Smooth muscle cell (in vitro differentiated cells): ENCODE measurements at regions not wholly inside any gene's neighbourhood (a gene's known extent, or its start where the extent isn't known, plus 50 kb on each side); places are given as distances from the start of the nearest gene placed in this dataset.

Experiments
- DNase-seq: peaks from one replicate; lab custom pipeline; 2025; ENCODE audit not compliant: unreplicated experiment; lab: John Stamatoyannopoulos, UW
- H2AFZ ChIP-seq: fragments of 200-600 bp; sonication (generic); 2 replicates; pipeline ENCODE4 v1.6.0; 2016; ENCODE audit warnings: antibody characterized with exemption, low read depth, mild to moderate bottlenecking
- H3F3A ChIP-seq: fragments of 200-600 bp; sonication (generic); 2 replicates; pipeline ENCODE4 v1.6.0; 2017; ENCODE audit warnings: antibody characterized with exemption, low read depth
- H3K27ac ChIP-seq: fragments of 200-600 bp; sonication (generic); 2 replicates; pipeline ENCODE4 v1.5.1; 2016; ENCODE audit warnings: low read depth, mild to moderate bottlenecking
- H3K27me3 ChIP-seq: fragments of 200-600 bp; sonication (generic); 2 replicates; pipeline ENCODE4 v1.6.1; 2016; ENCODE audit warnings: low read depth, mild to moderate bottlenecking
- H3K36me3 ChIP-seq: fragments of 200-600 bp; sonication (generic); 2 replicates; pipeline ENCODE4 v1.5.1; 2016; ENCODE audit warnings: low read depth
- H3K4me1 ChIP-seq: fragments of 200-600 bp; sonication (generic); 2 replicates; pipeline ENCODE4 v1.5.1; 2016; ENCODE audit warnings: low read depth
- H3K4me2 ChIP-seq: fragments of 200-600 bp; sonication (generic); 2 replicates; pipeline ENCODE4 v1.6.0; 2016; ENCODE audit warnings: mild to moderate bottlenecking
- H3K4me3 ChIP-seq: fragments of 200-600 bp; sonication (generic); 2 replicates; pipeline ENCODE4 v1.5.1; 2016; ENCODE audit warnings: mild to moderate bottlenecking
- H3K79me2 ChIP-seq: fragments of 200-600 bp; sonication (generic); 2 replicates; pipeline ENCODE4 v1.6.0; 2016; ENCODE audit warnings: low read depth, mild to moderate bottlenecking
- H3K9ac ChIP-seq: fragments of 200-600 bp; sonication (generic); 2 replicates; pipeline ENCODE4 v1.6.0; 2016; ENCODE audit warnings: low read depth
- H3K9me3 ChIP-seq: fragments of 200-600 bp; sonication (generic); replicated peaks from 2 replicates; pipeline ENCODE4 v1.5.1; 2016; ENCODE audit warnings: low read depth
- H4K20me1 ChIP-seq: fragments of 200-600 bp; sonication (generic); 2 replicates; pipeline ENCODE4 v1.6.0; 2016; ENCODE audit warnings: low read depth
- WGBS: methylation state at CpG from one replicate; pipeline ENCODE4 v1.1.7; 2016; ENCODE audit warnings: low lambda C conversion rate; 5-methylcytosine and 5-hydroxymethylcytosine counted together
- TF ChIP-seq, protein P1 (sequence below): fragments of 200-600 bp; sonication (generic); IDR thresholded peaks from 2 replicates; pipeline ENCODE4 v1.5.1; 2017; ENCODE audit warnings: borderline replicate concordance, mild to moderate bottlenecking, antibody characterized with exemption; ENCODE audit not compliant: insufficient read depth, poor library complexity, severe bottlenecking

DNA sequence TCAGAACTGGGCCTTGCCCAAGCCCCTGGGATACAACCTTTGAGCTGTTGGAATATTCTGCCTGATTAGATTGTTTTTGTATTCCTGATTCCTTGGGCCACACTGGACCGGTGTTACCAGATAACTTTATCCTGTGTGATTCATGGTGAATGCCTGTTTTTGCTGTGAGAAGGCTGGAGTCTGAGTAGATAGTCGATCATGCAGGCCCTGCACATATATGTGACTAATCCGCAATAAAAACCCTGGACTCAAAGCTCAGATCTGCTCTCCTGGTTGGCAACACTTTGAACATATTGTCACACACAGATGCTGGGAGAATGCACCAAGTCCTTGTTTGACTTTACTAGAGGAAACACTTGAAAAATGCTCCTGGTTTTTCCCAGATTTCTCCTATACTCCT, 183.9 kb upstream of the MBL2 start:
- Histone ChIP-seq H3F3A (peaks cover 18% of the 10 kb centered on the region), H2AFZ (peak overlapping the region; percentile 17), H3K27me3 (no peaks in the 10 kb centered on the region), H3K9me3 (no peaks in the 10 kb centered on the region), H3K9ac (peak overlapping the region; percentile 44), H3K4me1 (peaks cover 5% of the 10 kb centered on the region), H3K4me2 (peak overlapping the region; percentile 79), H3K27ac (peak overlapping the region; percentile 89), H3K36me3 (no peaks in the 10 kb centered on the region), H3K79me2 (no peaks in the 10 kb centered on the region), H4K20me1 (no peaks in the 10 kb centered on the region), H3K4me3 (no peak overlapping the region)
- whole genome bisulfite sequencing, result 21% methylated on average over 3 of the region's 3 CpGs
- TF ChIP-seq, protein P1, sequence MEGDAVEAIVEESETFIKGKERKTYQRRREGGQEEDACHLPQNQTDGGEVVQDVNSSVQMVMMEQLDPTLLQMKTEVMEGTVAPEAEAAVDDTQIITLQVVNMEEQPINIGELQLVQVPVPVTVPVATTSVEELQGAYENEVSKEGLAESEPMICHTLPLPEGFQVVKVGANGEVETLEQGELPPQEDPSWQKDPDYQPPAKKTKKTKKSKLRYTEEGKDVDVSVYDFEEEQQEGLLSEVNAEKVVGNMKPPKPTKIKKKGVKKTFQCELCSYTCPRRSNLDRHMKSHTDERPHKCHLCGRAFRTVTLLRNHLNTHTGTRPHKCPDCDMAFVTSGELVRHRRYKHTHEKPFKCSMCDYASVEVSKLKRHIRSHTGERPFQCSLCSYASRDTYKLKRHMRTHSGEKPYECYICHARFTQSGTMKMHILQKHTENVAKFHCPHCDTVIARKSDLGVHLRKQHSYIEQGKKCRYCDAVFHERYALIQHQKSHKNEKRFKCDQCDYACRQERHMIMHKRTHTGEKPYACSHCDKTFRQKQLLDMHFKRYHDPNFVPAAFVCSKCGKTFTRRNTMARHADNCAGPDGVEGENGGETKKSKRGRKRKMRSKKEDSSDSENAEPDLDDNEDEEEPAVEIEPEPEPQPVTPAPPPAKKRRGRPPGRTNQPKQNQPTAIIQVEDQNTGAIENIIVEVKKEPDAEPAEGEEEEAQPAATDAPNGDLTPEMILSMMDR, result no peak
- no peak for DNase-seq

GRCh38 chr10:52955337-52955736, 182.8 kb upstream of the MBL2 start:
- Histone ChIP-seq H3K9ac (no peak overlapping the region), H3K27ac (peak overlapping the region; percentile 89), H3K79me2 (no peaks in the 10 kb centered on the region), H2AFZ (no peak overlapping the region), H3K36me3 (no peaks in the 10 kb centered on the region), H3F3A (peaks cover 18% of the 10 kb centered on the region), H3K4me2 (no peak overlapping the region), H3K27me3 (no peaks in the 10 kb centered on the region), H4K20me1 (no peaks in the 10 kb centered on the region), H3K4me1 (peaks cover 5% of the 10 kb centered on the region), H3K4me3 (no peak overlapping the region), H3K9me3 (no peaks in the 10 kb centered on the region)
- 87% methylated on average over 21 of the region's 21 CpGs for WGBS
- TF ChIP-seq, protein P1, result no peak
- no peak for DNase-seq

- DNase-seq, result no peak
- H3K9me3 ChIP-seq, result no peaks in the 10 kb centered on the region
- no peaks in the 10 kb centered on the region for H4K20me1 ChIP-seq
- 89% methylated on average over 5 of the region's 5 CpGs for WGBS
- TF ChIP-seq, protein P1, result no peak
- H3K4me2 ChIP-seq, result no peak overlapping the region
- H3K27me3 ChIP-seq, result no peaks in the 10 kb centered on the region
- peaks cover 18% of the 10 kb centered on the region for H3F3A ChIP-seq
- no peak overlapping the region for H3K27ac ChIP-seq
- H3K4me1 ChIP-seq, result peaks cover 5% of the 10 kb centered on the region
- no peak overlapping the region for H3K9ac ChIP-seq
- no peak overlapping the region for H2AFZ ChIP-seq
- no peaks in the 10 kb centered on the region for H3K36me3 ChIP-seq
- no peak overlapping the region for H3K4me3 ChIP-seq
- no peaks in the 10 kb centered on the region for H3K79me2 ChIP-seq
Measured at GRCh38 chr10:52954407-52954806, 181.8 kb upstream of the MBL2 start.

DNA sequence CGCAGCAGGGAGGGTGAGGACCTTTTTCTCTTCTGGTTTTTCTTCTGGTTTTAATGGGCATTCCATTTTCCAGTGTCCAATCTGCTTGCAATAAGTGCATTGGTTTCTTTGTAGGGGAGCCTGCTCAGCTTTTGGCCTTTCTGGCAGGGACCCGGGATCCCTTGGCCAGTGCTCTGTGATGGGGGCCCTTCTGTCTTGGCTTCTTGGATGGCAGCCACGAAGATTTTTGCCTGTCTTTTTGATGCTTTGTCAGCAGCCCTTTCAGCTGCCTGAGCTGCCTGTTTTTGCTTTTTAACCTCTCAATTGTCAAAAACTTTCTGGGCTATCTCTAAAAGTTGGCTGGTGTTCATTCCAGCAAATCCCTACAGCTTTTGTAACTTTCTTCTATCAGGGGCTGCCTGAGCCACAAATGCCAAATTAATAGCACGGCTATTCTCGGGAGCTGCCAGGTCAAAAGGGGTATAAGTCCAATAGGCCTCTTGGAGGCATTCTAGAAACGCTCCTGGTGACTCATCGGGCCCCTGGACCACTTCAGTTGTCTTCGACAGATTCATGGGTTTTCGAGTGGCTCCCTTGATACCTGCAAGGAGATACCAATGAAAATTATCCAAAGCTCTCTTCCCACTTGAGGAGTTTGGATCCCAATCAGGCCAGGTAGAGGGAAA, 179.9 kb upstream of the MBL2 start:
- H3F3A ChIP-seq, result peaks cover 16% of the 10 kb centered on the region
- DNase-seq, result no peak
- peak overlapping the region; percentile 44 for H3K4me2 ChIP-seq
- H2AFZ ChIP-seq, result peak overlapping the region; percentile 72
- H4K20me1 ChIP-seq, result no peaks in the 10 kb centered on the region
- H3K36me3 ChIP-seq, result no peaks in the 10 kb centered on the region
- no peaks in the 10 kb centered on the region for H3K27me3 ChIP-seq
- 29% methylated on average over 9 of the region's 9 CpGs for WGBS
- no peaks in the 10 kb centered on the region for H3K79me2 ChIP-seq
- H3K4me3 ChIP-seq, result no peak overlapping the region
- TF ChIP-seq, protein P1, result no peak
- peaks cover 5% of the 10 kb centered on the region for H3K4me1 ChIP-seq
- no peak overlapping the region for H3K27ac ChIP-seq
- no peak overlapping the region for H3K9ac ChIP-seq
- H3K9me3 ChIP-seq, result no peaks in the 10 kb centered on the region
